Skeletal muscle cell (primary cell): ENCODE measurements at regions not wholly inside any gene's neighbourhood (a gene's known extent, or its start where the extent isn't known, plus 50 kb on each side); places are given as distances from the start of the nearest gene placed in this dataset.
"Not testable (repeated sequence)": the region's sequence is repeated elsewhere in the genome, so short reads cannot be mapped to it uniquely, and the experiment has no call there.

Experiments used
- DNase-seq: peaks from one replicate; pipeline ENCODE4 v3.0.0-alpha.2; 2010; ENCODE audit warnings: low read depth
- H3K4me3 ChIP-seq: 2 replicates; pipeline ENCODE4 v1.5.1; 2011; ENCODE audit warnings: low read depth, mild to moderate bottlenecking, control low read depth, low read length, moderate library complexity

GRCh38 chr16:5971106-5971505 is 873.5 kb upstream of the EEF2KMT start:
- H3K4me3 ChIP-seq: no peak overlapping the region
- no peak for DNase-seq

- no peak overlapping the region for H3K4me3 ChIP-seq
- no peak for DNase-seq
Measured at GRCh38 chr16:5966004-5966403, 868.4 kb upstream of the EEF2KMT start.

- no peak overlapping the region for H3K4me3 ChIP-seq
- DNase-seq: no peak
Measured at GRCh38 chr16:5965321-5965720, 867.7 kb upstream of the EEF2KMT start.

GRCh38 chr16:5951486-5951885 is 853.9 kb upstream of the EEF2KMT start:
- DNase-seq: no peak
- H3K4me3 ChIP-seq: no peak overlapping the region

- no peak for DNase-seq
Measured at GRCh38 chr16:5944971-5945370, 847.4 kb upstream of the EEF2KMT start.

GRCh38 chr16:5938607-5939006 is 841.0 kb upstream of the EEF2KMT start:
- DNase-seq: no peak
- H3K4me3 ChIP-seq: no peak overlapping the region

More at GRCh38 chr16:5944971-5945370, 847.4 kb upstream of the EEF2KMT start:
- H3K4me3 ChIP-seq: no peak overlapping the region

GRCh38 chr16:5932906-5933305 is 835.3 kb upstream of the EEF2KMT start:
- DNase-seq: no peak
- H3K4me3 ChIP-seq: no peak overlapping the region

GRCh38 chr16:5928476-5929065 is 831.0 kb upstream of the EEF2KMT start:
- no peak overlapping the region for H3K4me3 ChIP-seq
- no peak for DNase-seq

GRCh38 chr16:5925850-5926249 is 828.3 kb upstream of the EEF2KMT start:
- DNase-seq: no peak
- H3K4me3 ChIP-seq: no peak overlapping the region

- DNase-seq: no peak
Measured at GRCh38 chr16:5922686-5923085, 825.1 kb upstream of the EEF2KMT start.

GRCh38 chr16:5918567-5919130 is 821.1 kb upstream of the EEF2KMT start:
- no peak for DNase-seq
- H3K4me3 ChIP-seq: no peak overlapping the region

More at GRCh38 chr16:5922686-5923085, 825.1 kb upstream of the EEF2KMT start:
- H3K4me3 ChIP-seq: no peak overlapping the region

GRCh38 chr16:5917436-5918195 is 820.0 kb upstream of the EEF2KMT start:
- DNase-seq: no peak
- H3K4me3 ChIP-seq: no peak overlapping the region

- no peak overlapping the region for H3K4me3 ChIP-seq
- no peak for DNase-seq
Measured at GRCh38 chr16:5916711-5917191, 819.2 kb upstream of the EEF2KMT start.

- no peak overlapping the region for H3K4me3 ChIP-seq
- no peak for DNase-seq
Measured at GRCh38 chr16:5911241-5911640, 813.6 kb upstream of the EEF2KMT start.

GRCh38 chr16:5909556-5909955 is 812.0 kb upstream of the EEF2KMT start:
- not testable (repeated sequence) for DNase-seq, H3K4me3 ChIP-seq

- H3K4me3 ChIP-seq: no peak overlapping the region
- no peak for DNase-seq
Measured at GRCh38 chr16:5907544-5907943, 809.9 kb upstream of the EEF2KMT start.

- DNase-seq: no peak
- no peak overlapping the region for H3K4me3 ChIP-seq
Measured at GRCh38 chr16:5906351-5906750, 808.8 kb upstream of the EEF2KMT start.

- no peak for DNase-seq
- no peak overlapping the region for H3K4me3 ChIP-seq
Measured at GRCh38 chr16:5905935-5906334, 808.3 kb upstream of the EEF2KMT start.

GRCh38 chr16:5903832-5904231 is 806.2 kb upstream of the EEF2KMT start:
- H3K4me3 ChIP-seq: no peak overlapping the region
- DNase-seq: no peak

GRCh38 chr16:5903153-5903552 is 805.6 kb upstream of the EEF2KMT start:
- H3K4me3 ChIP-seq: no peak overlapping the region
- no peak for DNase-seq

GRCh38 chr16:5900046-5900445 is 802.5 kb upstream of the EEF2KMT start:
- no peak for DNase-seq
- no peak overlapping the region for H3K4me3 ChIP-seq
